Activated CD8-positive, alpha-beta memory T cell treated with anti-CD3 and anti-CD28 coated beads for 4 hours (primary cell): ENCODE measurements at regions not wholly inside any gene's neighbourhood (a gene's known extent, or its start where the extent isn't known, plus 50 kb on each side); places are given as distances from the start of the nearest gene placed in this dataset.
"Not testable (repeated sequence)": the region's sequence is repeated elsewhere in the genome, so short reads cannot be mapped to it uniquely, and the experiment has no call there.

Source experiments
- DNase-seq, 2 donors: peaks; one replicate each; pipeline ENCODE4 v3.0.0-alpha.2; 2020; ENCODE audit warnings: low read depth in 2 of 2

- DNase-seq = no peak
These were observed 106.9 kb upstream of the ATL2 start for GRCh38 chr2:38483776-38484501.

GRCh38 chr2:38482710-38483109, 105.6 kb upstream of the ATL2 start:
- DNase-seq = not testable (repeated sequence)

- no peak for DNase-seq
These were observed 103.5 kb upstream of the ATL2 start for GRCh38 chr2:38480617-38481016.

GRCh38 chr2:38477006-38477405, 99.9 kb upstream of the ATL2 start:
- DNase-seq = no peak

- DNase-seq = no peak
These were observed 98.5 kb upstream of the ATL2 start for GRCh38 chr2:38475567-38475881.

GRCh38 chr2:38474715-38475566, 97.9 kb upstream of the ATL2 start:
- no peak for DNase-seq

- DNase-seq = no peak
These were observed 97.0 kb upstream of the ATL2 start for GRCh38 chr2:38474021-38474456.

- DNase-seq = no peak
These were observed 96.4 kb upstream of the ATL2 start for GRCh38 chr2:38473333-38474005.

- no peak for DNase-seq
These were observed 93.0 kb upstream of the ATL2 start for GRCh38 chr2:38470115-38470514.

- no peak for DNase-seq
These were observed 90.8 kb upstream of the ATL2 start for GRCh38 chr2:38467768-38468455.

GRCh38 chr2:38466876-38467767, 90.0 kb upstream of the ATL2 start:
- DNase-seq = no peak

GRCh38 chr2:38466409-38466808, 89.3 kb upstream of the ATL2 start:
- no peak for DNase-seq

GRCh38 chr2:38465789-38466127, 88.7 kb upstream of the ATL2 start:
- DNase-seq = no peak

GRCh38 chr2:38464971-38465788, 88.1 kb upstream of the ATL2 start:
- no peak for DNase-seq

- no peak for DNase-seq
These were observed 86.7 kb upstream of the ATL2 start for GRCh38 chr2:38463752-38464151.

GRCh38 chr2:38462121-38462661, 85.1 kb upstream of the ATL2 start:
- no peak for DNase-seq

GRCh38 chr2:38461470-38461869, 84.4 kb upstream of the ATL2 start:
- DNase-seq = no peak

GRCh38 chr2:38460313-38460712, 83.2 kb upstream of the ATL2 start:
- no peak for DNase-seq

GRCh38 chr2:38454081-38454480, 77.0 kb upstream of the ATL2 start:
- DNase-seq = no peak

- DNase-seq = not testable (repeated sequence)
These were observed 74.7 kb upstream of the ATL2 start for GRCh38 chr2:38451778-38452177.
